ENCODE measurements at regions not wholly inside any gene's neighbourhood (a gene's known extent, or its start where the extent isn't known, plus 50 kb on each side); places are given as distances from the start of the nearest gene placed in this dataset.

DNA sequence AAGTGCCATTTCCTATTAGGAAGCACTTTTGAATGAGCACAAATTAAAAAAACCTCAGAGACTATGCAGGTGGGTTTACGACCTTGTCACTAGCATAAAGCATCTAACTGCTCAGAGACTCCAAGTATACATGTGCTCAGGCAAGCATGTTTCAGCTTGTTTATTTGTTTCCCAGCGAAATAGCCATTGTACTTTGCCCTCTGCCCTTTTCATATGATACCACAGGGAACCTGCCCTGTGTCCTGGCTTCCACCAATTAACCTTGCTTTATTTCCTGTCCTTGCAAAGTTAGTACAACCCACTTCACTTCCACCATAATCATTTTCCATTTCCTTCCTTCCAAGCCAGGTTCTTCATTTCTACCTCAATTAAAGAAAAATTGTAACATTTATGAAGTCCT lies 194.9 kb downstream of the DUSP6 start:
- no peak overlapping the region for H2AFZ ChIP-seq (ENCODE audit: low read depth, low read length)
- H3K79me2 ChIP-seq (replicated peaks; ENCODE audit: insufficient read depth, low read length) = no peaks in the 10 kb centered on the region
- no peak overlapping the region for H3K4me2 ChIP-seq (ENCODE audit: low read length)
- H3K9me3 ChIP-seq (ENCODE audit: low read length) = no peaks in the 10 kb centered on the region
- no peak overlapping the region for H3K9ac ChIP-seq (ENCODE audit: low read length)
- no peaks in the 10 kb centered on the region for H3F3A ChIP-seq (ENCODE audit: insufficient read depth, low read length, poor library complexity, severe bottlenecking)
- no peak overlapping the region for H3K27ac ChIP-seq (ENCODE audit: low read length)
- H3K27me3 ChIP-seq (ENCODE audit: insufficient read depth, low read depth, low read length) = no peaks in the 10 kb centered on the region
- no peak overlapping the region for H3K4me3 ChIP-seq (ENCODE audit: low read length)
- no peaks in the 10 kb centered on the region for H3K9me2 ChIP-seq (ENCODE audit: insufficient read depth, low read length)
- H3K36me3 ChIP-seq (ENCODE audit: insufficient read depth, low read length) = no peaks in the 10 kb centered on the region
- H4K20me1 ChIP-seq (ENCODE audit: insufficient read depth) = no peaks in the 10 kb centered on the region
- TF ChIP-seq RAD21 (conservative IDR thresholded peaks at IDR 0.05) = no peak
- TF ChIP-seq POLR2AphosphoS5 (IDR thresholded peaks at IDR 0.05) = no peak
- TF ChIP-seq, protein P1, sequence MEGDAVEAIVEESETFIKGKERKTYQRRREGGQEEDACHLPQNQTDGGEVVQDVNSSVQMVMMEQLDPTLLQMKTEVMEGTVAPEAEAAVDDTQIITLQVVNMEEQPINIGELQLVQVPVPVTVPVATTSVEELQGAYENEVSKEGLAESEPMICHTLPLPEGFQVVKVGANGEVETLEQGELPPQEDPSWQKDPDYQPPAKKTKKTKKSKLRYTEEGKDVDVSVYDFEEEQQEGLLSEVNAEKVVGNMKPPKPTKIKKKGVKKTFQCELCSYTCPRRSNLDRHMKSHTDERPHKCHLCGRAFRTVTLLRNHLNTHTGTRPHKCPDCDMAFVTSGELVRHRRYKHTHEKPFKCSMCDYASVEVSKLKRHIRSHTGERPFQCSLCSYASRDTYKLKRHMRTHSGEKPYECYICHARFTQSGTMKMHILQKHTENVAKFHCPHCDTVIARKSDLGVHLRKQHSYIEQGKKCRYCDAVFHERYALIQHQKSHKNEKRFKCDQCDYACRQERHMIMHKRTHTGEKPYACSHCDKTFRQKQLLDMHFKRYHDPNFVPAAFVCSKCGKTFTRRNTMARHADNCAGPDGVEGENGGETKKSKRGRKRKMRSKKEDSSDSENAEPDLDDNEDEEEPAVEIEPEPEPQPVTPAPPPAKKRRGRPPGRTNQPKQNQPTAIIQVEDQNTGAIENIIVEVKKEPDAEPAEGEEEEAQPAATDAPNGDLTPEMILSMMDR (IDR thresholded peaks at IDR 0.05; ENCODE audit: poor library complexity, severe bottlenecking) = no peak
- no peak for TF ChIP-seq SMC3 (conservative IDR thresholded peaks at IDR 0.05; ENCODE audit: poor library complexity)
- no peak for TF ChIP-seq EP300 (conservative IDR thresholded peaks at IDR 0.05; ENCODE audit: poor library complexity, severe bottlenecking)
- TF ChIP-seq TAF1 (IDR thresholded peaks at IDR 0.05; ENCODE audit: low read depth) = no peak

DNA sequence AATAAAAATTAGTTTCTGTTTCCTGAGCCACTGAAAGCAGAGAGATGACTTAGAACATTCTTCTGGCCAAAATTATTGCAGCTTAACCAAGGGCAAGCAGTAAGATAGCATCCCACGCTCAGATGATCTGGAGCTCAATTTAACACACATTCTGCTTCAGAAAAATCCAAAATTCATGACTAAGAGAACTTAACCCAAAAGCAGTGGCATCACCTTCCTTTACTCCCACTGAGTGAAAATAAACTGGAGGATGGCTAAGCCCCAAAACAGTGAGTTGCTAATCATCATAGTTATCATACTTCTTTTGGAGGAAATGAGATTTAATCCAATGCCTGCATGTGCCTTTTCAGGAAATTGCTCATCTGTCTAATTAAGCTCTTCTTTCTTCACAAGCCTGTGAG lies 195.4 kb downstream of the DUSP6 start:
- Histone ChIP-seq H3K9me3 (ENCODE audit: low read length) (no peaks in the 10 kb centered on the region), H2AFZ (ENCODE audit: low read depth, low read length) (no peak overlapping the region), H4K20me1 (ENCODE audit: insufficient read depth) (no peaks in the 10 kb centered on the region), H3K9ac (ENCODE audit: low read length) (no peak overlapping the region), H3K36me3 (ENCODE audit: insufficient read depth, low read length) (no peaks in the 10 kb centered on the region), H3K27me3 (ENCODE audit: insufficient read depth, low read depth, low read length) (no peaks in the 10 kb centered on the region), H3K79me2 (replicated peaks; ENCODE audit: insufficient read depth, low read length) (no peaks in the 10 kb centered on the region), H3K9me2 (ENCODE audit: insufficient read depth, low read length) (no peaks in the 10 kb centered on the region), H3K27ac (ENCODE audit: low read length) (no peak overlapping the region), H3K4me3 (ENCODE audit: low read length) (no peak overlapping the region), H3K4me2 (ENCODE audit: low read length) (no peak overlapping the region), H3F3A (ENCODE audit: insufficient read depth, low read length, poor library complexity, severe bottlenecking) (no peaks in the 10 kb centered on the region)
- TF ChIP-seq, protein P1 (IDR thresholded peaks at IDR 0.05; ENCODE audit: poor library complexity, severe bottlenecking) = no peak
- no peak for TF ChIP-seq SMC3 (conservative IDR thresholded peaks at IDR 0.05; ENCODE audit: poor library complexity)
- TF ChIP-seq TAF1 (IDR thresholded peaks at IDR 0.05; ENCODE audit: low read depth) = no peak
- TF ChIP-seq MXI1 (conservative IDR thresholded peaks at IDR 0.05; ENCODE audit: poor library complexity, severe bottlenecking) = no peak
- TF ChIP-seq, protein P2, sequence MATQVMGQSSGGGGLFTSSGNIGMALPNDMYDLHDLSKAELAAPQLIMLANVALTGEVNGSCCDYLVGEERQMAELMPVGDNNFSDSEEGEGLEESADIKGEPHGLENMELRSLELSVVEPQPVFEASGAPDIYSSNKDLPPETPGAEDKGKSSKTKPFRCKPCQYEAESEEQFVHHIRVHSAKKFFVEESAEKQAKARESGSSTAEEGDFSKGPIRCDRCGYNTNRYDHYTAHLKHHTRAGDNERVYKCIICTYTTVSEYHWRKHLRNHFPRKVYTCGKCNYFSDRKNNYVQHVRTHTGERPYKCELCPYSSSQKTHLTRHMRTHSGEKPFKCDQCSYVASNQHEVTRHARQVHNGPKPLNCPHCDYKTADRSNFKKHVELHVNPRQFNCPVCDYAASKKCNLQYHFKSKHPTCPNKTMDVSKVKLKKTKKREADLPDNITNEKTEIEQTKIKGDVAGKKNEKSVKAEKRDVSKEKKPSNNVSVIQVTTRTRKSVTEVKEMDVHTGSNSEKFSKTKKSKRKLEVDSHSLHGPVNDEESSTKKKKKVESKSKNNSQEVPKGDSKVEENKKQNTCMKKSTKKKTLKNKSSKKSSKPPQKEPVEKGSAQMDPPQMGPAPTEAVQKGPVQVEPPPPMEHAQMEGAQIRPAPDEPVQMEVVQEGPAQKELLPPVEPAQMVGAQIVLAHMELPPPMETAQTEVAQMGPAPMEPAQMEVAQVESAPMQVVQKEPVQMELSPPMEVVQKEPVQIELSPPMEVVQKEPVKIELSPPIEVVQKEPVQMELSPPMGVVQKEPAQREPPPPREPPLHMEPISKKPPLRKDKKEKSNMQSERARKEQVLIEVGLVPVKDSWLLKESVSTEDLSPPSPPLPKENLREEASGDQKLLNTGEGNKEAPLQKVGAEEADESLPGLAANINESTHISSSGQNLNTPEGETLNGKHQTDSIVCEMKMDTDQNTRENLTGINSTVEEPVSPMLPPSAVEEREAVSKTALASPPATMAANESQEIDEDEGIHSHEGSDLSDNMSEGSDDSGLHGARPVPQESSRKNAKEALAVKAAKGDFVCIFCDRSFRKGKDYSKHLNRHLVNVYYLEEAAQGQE (IDR thresholded peaks at IDR 0.05; ENCODE audit: borderline replicate concordance) = no peak
- TF ChIP-seq RAD21 (conservative IDR thresholded peaks at IDR 0.05) = no peak
- no peak for TF ChIP-seq POLR2AphosphoS5 (IDR thresholded peaks at IDR 0.05)
